ENCODE measurements at regions not wholly inside any gene's neighbourhood (a gene's known extent, or its start where the extent isn't known, plus 50 kb on each side); places are given as distances from the start of the nearest gene placed in this dataset.
A peak's percentile ranks its signal among the peaks of the same experiment; 100 is the strongest.

GRCh38 chr9:88052321-88052965 lies 78.1 kb upstream of the CDK20 start:
- peak in 1 of 7 donors; percentile 41 for DNase-seq
- Histone ChIP-seq H3K4me3 (no peak overlapping the region), H3K9me3 (replicated peaks in 1 of 3) (no peaks in the 10 kb centered on the region), H3K27me3 (no peaks in the 10 kb centered on the region), H3K27ac (no peak overlapping the region), H3K36me3 (replicated peaks in 1 of 2) (no peaks in the 10 kb centered on the region), H3K4me1 (replicated peaks in 1 of 2) (no peaks in the 10 kb centered on the region)
- WGBS, 4 donors, result 48 to 57% (median 56%) methylated on average over 3 to 5 of the region's 5 CpGs
- intact Hi-C loops (cut with DNase I), result no loop called here
- TF ChIP-seq POLR2A (IDR thresholded peaks at IDR 0.05), result no peak

- Histone ChIP-seq H3K27me3 (no peaks in the 10 kb centered on the region), H3K4me1 (replicated peaks in 1 of 2) (no peaks in the 10 kb centered on the region), H3K27ac (no peak overlapping the region), H3K4me3 (no peak overlapping the region), H3K9me3 (replicated peaks in 1 of 3) (no peaks in the 10 kb centered on the region), H3K36me3 (replicated peaks in 1 of 2) (no peaks in the 10 kb centered on the region)
- 96 to 97% (median 96%) methylated on average over 6 to 8 of the region's 8 CpGs for WGBS, 4 donors
- TF ChIP-seq POLR2A (IDR thresholded peaks at IDR 0.05) (no peak), CTCF (IDR thresholded peaks at IDR 0.05) (no peak)
- DNase-seq, result peak in 1 of 7 donors; percentile 28
- intact Hi-C loops (cut with DNase I), result no loop called here
Observed at GRCh38 chr9:88051138-88051537, 76.8 kb upstream of the CDK20 start.

GRCh38 chr9:88049677-88050307 lies 75.5 kb upstream of the CDK20 start:
- no peaks in the 10 kb centered on the region for H3K9me3 ChIP-seq (replicated peaks in 1 of 3)
- TF ChIP-seq CTCF (IDR thresholded peaks at IDR 0.05) (no peak), POLR2A (IDR thresholded peaks at IDR 0.05) (no peak)
- H3K27me3 ChIP-seq, result no peaks in the 10 kb centered on the region
- no peaks in the 10 kb centered on the region for H3K4me1 ChIP-seq (replicated peaks in 1 of 2)
- H3K27ac ChIP-seq, result no peak overlapping the region
- H3K36me3 ChIP-seq (replicated peaks in 1 of 2), result no peaks in the 10 kb centered on the region
- 91 to 92% (median 91%) methylated on average over 14 of the region's 14 CpGs for WGBS, 4 donors
- intact Hi-C loops (cut with DNase I), result loop anchor here in 1 of 2 donors (10.0 kb wide), 1 partner anchor 365 kb away; no protein-coding TSS in a partner anchor
- no peak overlapping the region for H3K4me3 ChIP-seq
- DNase-seq, result no peak

GRCh38 chr9:88046542-88046941 lies 72.2 kb upstream of the CDK20 start:
- intact Hi-C loops (cut with DNase I), result loop anchor here in 1 of 2 donors (10.0 kb wide), 1 partner anchor 362 kb away; no protein-coding TSS in a partner anchor
- Histone ChIP-seq H3K4me3 (no peak overlapping the region), H3K4me1 (replicated peaks in 1 of 2) (no peaks in the 10 kb centered on the region), H3K9me3 (replicated peaks in 1 of 3) (no peaks in the 10 kb centered on the region), H3K27me3 (no peaks in the 10 kb centered on the region), H3K36me3 (replicated peaks in 1 of 2) (no peaks in the 10 kb centered on the region), H3K27ac (no peak overlapping the region)
- no peak for DNase-seq
- 91 to 94% (median 91%) methylated on average over 3 of the region's 3 CpGs for WGBS, 4 donors
- TF ChIP-seq POLR2A (IDR thresholded peaks at IDR 0.05) (no peak), CTCF (IDR thresholded peaks at IDR 0.05) (no peak)

All from adrenal gland (tissue), 9 donors.